ENCODE measurements at regions not wholly inside any gene's neighbourhood (a gene's known extent, or its start where the extent isn't known, plus 50 kb on each side); places are given as distances from the start of the nearest gene placed in this dataset.

DNA sequence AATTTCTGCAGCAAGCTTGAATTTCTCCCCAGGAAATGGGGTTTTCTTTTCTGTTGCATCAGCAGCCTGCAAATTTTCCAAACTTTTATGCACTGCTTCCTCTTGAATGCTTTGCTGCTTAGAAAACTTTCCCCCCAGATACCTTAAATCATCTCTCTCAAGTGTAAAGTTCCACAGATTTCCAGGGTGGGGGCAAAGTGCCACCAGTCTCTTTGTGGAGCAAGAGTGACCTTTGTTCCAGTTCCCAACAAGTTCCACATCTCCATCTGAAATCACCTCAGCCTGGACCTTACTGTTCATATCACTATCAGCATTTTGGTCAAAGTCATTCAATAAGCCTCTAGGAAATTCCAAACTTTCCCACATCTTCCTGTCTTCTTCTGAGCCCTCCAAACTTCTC, 241.6 kb upstream of the TMTC1 start:
- intact Hi-C loops (cut with DNase I; ENCODE audit: low total_unique reads): no loop called here
- H3K4me3 ChIP-seq (ENCODE audit: low read depth, poor library complexity, severe bottlenecking): no peak overlapping the region
- TF ChIP-seq, protein P1, sequence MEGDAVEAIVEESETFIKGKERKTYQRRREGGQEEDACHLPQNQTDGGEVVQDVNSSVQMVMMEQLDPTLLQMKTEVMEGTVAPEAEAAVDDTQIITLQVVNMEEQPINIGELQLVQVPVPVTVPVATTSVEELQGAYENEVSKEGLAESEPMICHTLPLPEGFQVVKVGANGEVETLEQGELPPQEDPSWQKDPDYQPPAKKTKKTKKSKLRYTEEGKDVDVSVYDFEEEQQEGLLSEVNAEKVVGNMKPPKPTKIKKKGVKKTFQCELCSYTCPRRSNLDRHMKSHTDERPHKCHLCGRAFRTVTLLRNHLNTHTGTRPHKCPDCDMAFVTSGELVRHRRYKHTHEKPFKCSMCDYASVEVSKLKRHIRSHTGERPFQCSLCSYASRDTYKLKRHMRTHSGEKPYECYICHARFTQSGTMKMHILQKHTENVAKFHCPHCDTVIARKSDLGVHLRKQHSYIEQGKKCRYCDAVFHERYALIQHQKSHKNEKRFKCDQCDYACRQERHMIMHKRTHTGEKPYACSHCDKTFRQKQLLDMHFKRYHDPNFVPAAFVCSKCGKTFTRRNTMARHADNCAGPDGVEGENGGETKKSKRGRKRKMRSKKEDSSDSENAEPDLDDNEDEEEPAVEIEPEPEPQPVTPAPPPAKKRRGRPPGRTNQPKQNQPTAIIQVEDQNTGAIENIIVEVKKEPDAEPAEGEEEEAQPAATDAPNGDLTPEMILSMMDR (IDR thresholded peaks at IDR 0.05): no peak
- TF ChIP-seq POLR2A (IDR thresholded peaks at IDR 0.05): no peak
- no peak for DNase-seq (ENCODE audit: low spot score in 2 of 2)

DNA sequence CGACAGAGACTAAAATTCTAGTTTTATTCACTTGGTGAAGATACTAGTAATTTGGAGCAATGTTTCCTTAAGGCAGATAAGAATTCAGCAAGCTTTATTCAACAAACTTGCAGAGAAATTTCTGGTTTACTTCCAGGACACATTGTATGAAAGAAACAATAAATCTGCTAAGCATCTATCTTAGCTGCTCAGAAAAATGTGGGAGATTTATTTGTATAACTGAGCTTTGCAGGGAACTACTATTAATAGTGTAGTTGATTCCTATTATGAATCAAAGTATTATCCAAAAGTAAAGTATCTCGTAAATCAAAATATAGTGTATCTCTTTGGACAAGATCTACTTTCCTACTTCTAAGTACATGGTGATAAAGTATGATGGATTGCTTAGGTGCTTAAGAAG, 239.4 kb upstream of the TMTC1 start:
- TF ChIP-seq, protein P1 (IDR thresholded peaks at IDR 0.05): no peak
- TF ChIP-seq POLR2A (IDR thresholded peaks at IDR 0.05): no peak
- no peak for DNase-seq (ENCODE audit: low spot score in 2 of 2)
- intact Hi-C loops (cut with DNase I; ENCODE audit: low total_unique reads): no loop called here
- 76 to 84% methylated on average over 2 of the region's 2 CpGs for WGBS, 2 donors
- no peak overlapping the region for H3K4me3 ChIP-seq (ENCODE audit: low read depth, poor library complexity, severe bottlenecking)

DNA sequence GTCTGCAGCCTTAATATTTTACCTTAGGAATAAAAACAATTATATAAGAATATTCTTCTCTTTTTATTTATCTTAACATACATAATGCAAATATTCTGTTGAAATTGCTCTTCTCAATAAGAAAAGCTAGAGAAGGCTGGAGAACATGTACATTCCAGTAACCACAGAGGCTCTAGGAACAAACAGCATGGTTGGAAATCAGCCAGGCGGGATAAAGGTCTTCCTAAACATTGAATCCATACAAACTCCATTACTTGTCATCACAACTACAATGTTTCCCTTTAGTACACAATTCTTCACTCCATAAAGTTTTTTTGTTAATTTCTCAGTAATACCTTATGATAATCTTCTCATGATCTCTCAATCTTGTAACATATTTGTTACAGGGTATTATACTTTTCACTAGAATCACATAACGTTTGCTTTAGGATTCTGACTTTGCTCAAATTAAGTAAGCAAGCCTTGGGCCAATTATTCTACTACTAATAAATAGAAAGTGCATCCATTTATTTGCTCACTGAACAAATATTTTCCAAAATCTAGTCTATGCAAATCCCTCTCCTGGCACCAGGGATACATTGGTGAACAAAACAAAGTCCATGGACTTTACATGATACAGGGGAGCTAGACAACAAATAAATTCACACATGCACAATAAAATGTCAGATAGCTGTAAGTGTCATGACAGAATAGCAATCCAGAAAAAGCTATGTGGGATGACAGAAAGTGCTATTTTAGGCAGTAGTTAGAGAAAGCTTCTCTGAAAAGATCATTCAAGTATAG, 237.5 kb upstream of the TMTC1 start:
- no peak for DNase-seq (ENCODE audit: low spot score in 2 of 2)
- TF ChIP-seq, protein P1 (IDR thresholded peaks at IDR 0.05): no peak
- TF ChIP-seq POLR2A (IDR thresholded peaks at IDR 0.05): no peak
- 51 to 52% methylated on average over 2 of the region's 2 CpGs for whole genome bisulfite sequencing, 2 donors
- H3K4me3 ChIP-seq (ENCODE audit: low read depth, poor library complexity, severe bottlenecking): no peak overlapping the region
- intact Hi-C loops (cut with DNase I; ENCODE audit: low total_unique reads): no loop called here

DNA sequence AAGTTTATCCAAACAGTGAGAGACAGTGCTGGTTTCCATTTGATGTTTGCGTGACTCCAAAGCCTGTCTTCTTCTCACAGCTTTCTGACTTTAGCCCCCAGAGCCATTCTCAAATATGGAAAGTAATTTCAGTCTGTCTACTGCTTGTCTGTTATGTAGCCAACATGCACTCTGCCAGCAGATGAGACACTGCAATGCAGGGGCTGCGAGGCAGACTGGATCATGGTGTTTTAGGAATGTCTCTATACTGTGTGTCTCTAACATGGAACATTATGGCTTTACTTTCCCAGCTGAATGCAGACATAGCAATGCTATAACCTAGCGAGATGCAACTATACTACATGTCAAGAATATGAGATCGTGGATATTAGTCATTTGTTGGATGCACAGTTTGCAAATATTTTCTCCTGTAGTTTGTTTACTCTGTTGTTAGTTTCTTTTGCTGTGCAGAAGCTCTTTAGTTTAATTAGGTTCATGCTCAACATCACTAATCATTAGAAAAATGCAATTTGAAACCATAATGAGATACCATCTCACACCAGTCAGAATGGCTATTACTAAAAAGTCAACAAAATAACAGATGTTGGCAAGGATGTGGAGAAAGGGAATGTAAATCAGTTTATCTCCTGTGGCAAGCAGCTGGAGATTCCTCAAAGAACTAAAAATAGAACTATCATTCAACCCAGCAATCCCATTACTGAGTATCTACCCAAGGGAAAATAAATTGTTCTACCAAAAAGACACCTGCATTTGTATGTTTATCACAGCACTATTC, 235.8 kb upstream of the TMTC1 start:
- no peak for TF ChIP-seq POLR2A (IDR thresholded peaks at IDR 0.05)
- TF ChIP-seq, protein P1 (IDR thresholded peaks at IDR 0.05): no peak
- intact Hi-C loops (cut with DNase I; ENCODE audit: low total_unique reads): no loop called here
- no peak for DNase-seq (ENCODE audit: low spot score in 2 of 2)
- 60 to 65% methylated on average over 4 of the region's 4 CpGs for WGBS, 2 donors
- no peak overlapping the region for H3K4me3 ChIP-seq (ENCODE audit: low read depth, poor library complexity, severe bottlenecking)

DNA sequence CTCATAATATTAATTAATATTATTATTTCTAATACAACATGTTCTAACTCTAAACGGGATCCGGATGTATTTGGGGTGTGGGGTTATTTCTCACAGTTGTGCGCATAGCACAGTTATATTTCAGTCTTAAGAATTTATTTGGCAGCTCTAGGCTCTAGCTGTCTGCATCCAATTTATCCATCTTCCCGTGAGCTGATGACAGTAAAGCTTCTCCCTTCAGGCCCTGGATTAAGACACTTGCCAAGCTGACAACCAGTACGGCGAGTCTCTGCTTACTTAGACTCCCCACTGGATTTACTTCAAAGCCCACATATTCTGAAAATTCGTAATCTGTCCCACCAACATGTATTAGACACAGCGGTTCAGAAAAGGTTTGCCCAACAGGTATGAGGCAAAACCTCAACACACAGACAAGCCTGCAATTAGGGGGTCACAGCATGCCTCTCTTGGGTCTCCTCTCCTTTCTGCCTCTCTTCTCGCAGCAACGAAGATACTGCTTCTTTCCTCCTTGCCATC, 232.9 kb upstream of the TMTC1 start:
- no peak for DNase-seq (ENCODE audit: low spot score in 2 of 2)
- intact Hi-C loops (cut with DNase I; ENCODE audit: low total_unique reads): no loop called here
- no peak overlapping the region for H3K4me3 ChIP-seq (ENCODE audit: low read depth, poor library complexity, severe bottlenecking)
- no peak for TF ChIP-seq POLR2A (IDR thresholded peaks at IDR 0.05)
- TF ChIP-seq, protein P1 (IDR thresholded peaks at IDR 0.05): no peak
- WGBS, 2 donors: 56 to 63% methylated on average over 10 of the region's 10 CpGs
